HAP-1 (cell line): ENCODE measurements at regions not wholly inside any gene's neighbourhood (a gene's known extent, or its start where the extent isn't known, plus 50 kb on each side); places are given as distances from the start of the nearest gene placed in this dataset.
"Not testable (repeated sequence)": the region's sequence is repeated elsewhere in the genome, so short reads cannot be mapped to it uniquely, and the experiment has no call there.

ENCODE experiments used
- DNase-seq, 2 experiments: peaks; one replicate each; pipeline ENCODE4 v3.0.0-alpha.2; 2016 to 2020; ENCODE audit warnings: low spot score in 2 of 2
- H3K27me3 ChIP-seq: fragments of 250-450 bp; sonication (Bioruptor Pico); 2 replicates; pipeline ENCODE4 v1.5.1; 2020; ENCODE audit warnings: low read depth, mild to moderate bottlenecking, moderate library complexity
- H3K36me3 ChIP-seq: fragments of 250-450 bp; sonication (Bioruptor Pico); replicated peaks from 2 replicates; pipeline ENCODE4 v1.5.1; 2020; ENCODE audit warnings: mild to moderate bottlenecking
- H3K4me1 ChIP-seq: fragments of 250-450 bp; sonication (Bioruptor Pico); 2 replicates; pipeline ENCODE4 v1.5.1; 2020; ENCODE audit warnings: mild to moderate bottlenecking
- H3K4me3 ChIP-seq: fragments of 250-450 bp; sonication (Bioruptor Pico); 2 replicates; pipeline ENCODE4 v1.5.1; 2020; ENCODE audit warnings: mild to moderate bottlenecking, moderate library complexity
- H3K9me3 ChIP-seq: fragments of 250-450 bp; sonication (Bioruptor Pico); 2 replicates; pipeline ENCODE4 v1.5.1; 2020; ENCODE audit warnings: mild to moderate bottlenecking, moderate library complexity
- in situ Hi-C: fragments of 300-500 bp; cut with MboI; formaldehyde crosslinking; loops from 3 replicates; pipeline ENCODE4 v1.14.3; 2020; ENCODE audit warnings: low sequenced_read_pairs, inconsistent platforms, mixed read lengths

DNA sequence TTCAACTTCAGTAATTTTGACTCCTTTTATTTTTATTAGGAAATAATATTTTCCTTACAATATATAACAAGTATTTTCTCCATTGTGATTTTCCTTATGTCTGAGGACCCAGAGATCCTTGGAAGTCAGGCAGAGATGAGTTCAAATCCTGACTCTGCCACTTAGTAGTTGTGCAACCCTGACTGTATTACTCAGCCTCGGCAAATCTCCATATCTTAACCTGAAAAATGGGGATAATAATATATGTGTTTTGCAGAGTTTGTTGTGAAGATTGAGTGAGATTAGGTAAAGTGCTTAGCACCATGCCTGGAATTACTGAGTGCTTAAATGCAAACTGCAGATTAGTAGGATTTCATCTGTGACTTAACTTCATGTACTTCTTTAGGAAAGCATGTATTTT, 120.5 kb upstream of the KLF14 start:
- Histone ChIP-seq H3K27me3 (no peaks in the 10 kb centered on the region), H3K4me3 (no peak overlapping the region), H3K4me1 (no peaks in the 10 kb centered on the region), H3K36me3 (no peaks in the 10 kb centered on the region), H3K9me3 (0 out of 2 replicates have a peak, but pooled peaks cover 7% of the 10 kb centered on the region)
- no peak for DNase-seq
- in situ Hi-C loops, result no loop called here

DNA sequence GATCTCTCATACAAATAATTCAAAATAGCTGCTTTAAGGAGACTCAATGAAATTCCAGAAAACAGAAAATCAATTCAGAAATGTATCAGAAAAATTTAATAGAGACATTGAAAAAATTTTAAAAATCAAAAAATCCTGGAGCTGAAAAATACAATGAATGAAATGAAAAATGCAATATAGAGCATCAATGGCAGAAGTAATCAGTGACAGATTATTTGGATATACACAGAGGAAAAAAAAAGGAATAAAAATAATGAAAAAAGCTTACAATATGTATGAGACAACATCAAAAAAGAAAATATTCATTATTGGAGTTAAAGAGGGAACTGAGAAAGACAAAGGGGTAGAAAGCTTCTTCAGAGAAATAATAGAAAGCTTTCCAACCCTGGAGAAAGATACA, 122.9 kb upstream of the KLF14 start:
- Histone ChIP-seq H3K27me3 (no peaks in the 10 kb centered on the region), H3K4me3 (no peak overlapping the region), H3K36me3 (no peaks in the 10 kb centered on the region), H3K9me3 (peaks cover 11% of the 10 kb centered on the region), H3K4me1 (no peaks in the 10 kb centered on the region)
- DNase-seq, result no peak
- in situ Hi-C loops, result no loop called here

DNA sequence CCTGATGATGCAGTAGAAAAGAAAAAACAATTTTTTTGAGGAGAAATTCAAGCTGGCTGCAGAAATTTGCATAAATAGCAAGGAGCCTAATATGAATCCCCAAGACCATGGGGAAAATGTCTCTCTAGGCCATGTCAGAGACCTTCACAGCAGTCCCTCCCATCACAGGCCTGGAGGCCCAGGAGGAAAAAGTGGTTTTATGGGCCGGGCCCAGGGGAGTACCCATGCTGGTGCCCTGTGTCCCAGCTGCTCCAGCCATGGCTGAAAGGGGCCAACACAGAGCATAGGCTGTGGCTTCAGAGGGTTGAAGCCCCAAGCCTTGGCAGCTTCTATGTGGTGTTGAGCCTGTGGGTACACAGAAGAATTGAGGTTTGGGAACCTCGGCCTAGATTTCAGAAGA, 126.8 kb upstream of the KLF14 start:
- H3K27me3 ChIP-seq, in situ Hi-C loops, H3K4me3 ChIP-seq, DNase-seq, H3K4me1 ChIP-seq, H3K36me3 ChIP-seq: not testable (repeated sequence)
- H3K9me3 ChIP-seq, result peaks cover 11% of the 10 kb centered on the region

DNA sequence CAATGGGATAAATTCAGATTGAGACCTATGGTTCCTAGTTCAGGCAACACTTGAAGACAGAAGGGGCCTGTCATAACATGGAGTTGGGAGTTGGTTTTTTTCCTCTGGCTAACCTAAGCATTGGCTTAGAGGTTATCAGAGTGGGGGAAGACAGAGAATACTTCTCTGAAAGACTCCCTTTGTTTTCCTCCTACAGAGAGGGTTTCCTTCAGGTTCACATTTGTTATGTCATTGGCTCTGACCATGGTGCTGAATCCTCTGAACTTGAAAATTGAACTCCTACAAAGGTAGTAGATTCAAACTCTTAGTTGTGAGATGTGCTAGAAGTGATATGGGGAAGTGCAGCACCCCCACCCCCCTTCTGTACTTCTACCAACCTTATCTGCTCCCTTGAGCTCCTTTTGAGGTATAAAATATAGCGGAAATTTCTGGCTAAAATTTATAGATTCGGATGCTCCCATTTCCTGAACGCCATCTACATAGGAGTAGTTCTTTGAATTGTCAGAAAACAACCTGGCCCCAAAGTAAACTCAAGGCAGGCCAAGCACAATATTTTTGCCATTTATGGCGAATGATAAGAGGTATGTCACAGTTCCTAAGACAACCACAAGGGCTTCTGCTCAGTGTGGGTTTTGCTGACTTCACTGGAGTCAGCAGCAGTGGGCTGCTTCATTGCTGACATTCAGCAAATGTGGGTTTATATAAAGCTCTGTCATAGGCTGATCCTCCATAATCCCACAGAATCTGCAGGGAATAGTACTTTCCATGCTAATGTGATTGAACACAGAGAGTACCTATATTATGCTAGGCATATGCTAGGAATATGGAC, 131.6 kb upstream of the KLF14 start:
- H3K4me1 ChIP-seq, result no peaks in the 10 kb centered on the region
- no peaks in the 10 kb centered on the region for H3K27me3 ChIP-seq
- in situ Hi-C loops, result no loop called here
- H3K4me3 ChIP-seq, result no peak overlapping the region
- H3K9me3 ChIP-seq, result peaks cover 4% of the 10 kb centered on the region
- peak; percentile 14 to 38 for DNase-seq
- H3K36me3 ChIP-seq, result no peaks in the 10 kb centered on the region; the same call in 1 of the 2 replicates

DNA sequence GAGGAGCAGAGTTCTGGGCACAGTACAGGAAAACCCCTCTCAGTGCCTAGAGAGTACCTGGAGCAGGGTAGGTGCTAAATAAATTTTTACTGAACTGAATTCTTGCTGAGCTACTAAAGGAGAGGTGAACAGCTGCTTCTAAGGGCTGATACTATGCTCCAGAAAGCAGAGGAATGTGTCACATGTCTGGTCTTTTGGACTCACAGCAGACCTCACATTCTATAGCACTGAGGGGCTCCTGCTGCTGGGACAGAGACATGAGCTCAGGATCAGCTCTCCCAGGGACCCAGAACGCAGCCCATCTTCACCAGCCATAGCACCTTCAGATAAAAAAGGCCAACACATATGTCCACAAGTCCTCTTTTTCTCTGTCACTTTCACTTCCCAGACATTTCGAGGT, 133.0 kb upstream of the KLF14 start:
- no peaks in the 10 kb centered on the region; the same call in 1 of the 2 replicates for H3K36me3 ChIP-seq
- DNase-seq, result no peak
- H3K4me1 ChIP-seq, result no peaks in the 10 kb centered on the region
- H3K4me3 ChIP-seq, result no peak overlapping the region
- in situ Hi-C loops, result no loop called here
- no peaks in the 10 kb centered on the region for H3K9me3 ChIP-seq
- H3K27me3 ChIP-seq, result no peaks in the 10 kb centered on the region

DNA sequence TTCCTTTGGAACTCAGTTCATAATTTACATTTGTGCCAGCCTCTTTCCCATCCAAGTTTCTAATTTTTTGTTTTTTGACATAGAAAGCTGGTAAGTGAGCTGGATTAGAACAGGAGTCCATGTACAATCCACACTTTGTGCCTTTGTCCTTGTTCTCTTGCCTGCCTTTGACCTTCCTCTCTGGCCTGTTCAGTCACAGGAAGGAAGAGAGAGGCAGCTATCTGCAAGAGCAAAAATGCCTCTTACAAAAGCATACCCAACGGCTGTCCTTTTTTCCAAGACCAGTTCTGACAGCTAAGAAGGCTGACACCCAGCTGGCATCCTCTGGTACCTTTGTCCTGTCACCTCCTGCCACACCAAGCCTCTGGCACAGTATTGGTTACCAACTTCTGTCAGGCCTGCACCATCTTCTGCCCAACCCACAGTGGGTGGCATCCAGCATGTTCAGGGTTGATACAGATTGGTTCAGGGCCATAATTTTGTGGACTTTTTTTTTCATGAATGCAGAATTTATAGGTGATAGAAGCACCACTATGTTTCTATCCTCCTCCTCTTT, 133.7 kb upstream of the KLF14 start:
- in situ Hi-C loops, result no loop called here
- DNase-seq, result no peak
- no peaks in the 10 kb centered on the region; the same call in 1 of the 2 replicates for H3K36me3 ChIP-seq
- H3K27me3 ChIP-seq, result no peaks in the 10 kb centered on the region
- H3K9me3 ChIP-seq, result no peaks in the 10 kb centered on the region
- no peak overlapping the region for H3K4me3 ChIP-seq
- H3K4me1 ChIP-seq, result no peaks in the 10 kb centered on the region

DNA sequence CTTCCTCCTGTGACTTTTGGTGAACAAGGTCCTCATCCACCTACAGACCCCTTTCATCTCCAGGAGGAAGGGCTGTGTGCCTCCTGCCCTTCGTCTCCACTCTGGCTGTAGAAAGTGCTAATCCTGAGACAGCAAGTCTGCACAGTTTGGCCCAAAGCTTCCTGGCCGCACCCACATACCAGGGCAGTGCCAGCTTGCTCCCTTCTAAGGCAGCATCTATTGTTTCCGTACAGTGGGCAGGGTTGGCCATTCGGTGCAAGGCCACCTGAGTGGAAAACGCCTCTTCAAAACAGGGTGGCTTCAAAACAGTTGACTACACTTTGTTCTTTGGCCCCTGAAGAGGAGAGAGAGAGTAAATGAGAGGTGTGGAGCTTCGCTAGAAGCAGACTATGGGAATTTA, 134.1 kb upstream of the KLF14 start:
- Histone ChIP-seq H3K9me3 (no peaks in the 10 kb centered on the region), H3K4me1 (no peaks in the 10 kb centered on the region), H3K27me3 (no peaks in the 10 kb centered on the region), H3K36me3 (no peaks in the 10 kb centered on the region; the same call in 1 of the 2 replicates), H3K4me3 (no peak overlapping the region)
- in situ Hi-C loops, result no loop called here
- no peak for DNase-seq

DNA sequence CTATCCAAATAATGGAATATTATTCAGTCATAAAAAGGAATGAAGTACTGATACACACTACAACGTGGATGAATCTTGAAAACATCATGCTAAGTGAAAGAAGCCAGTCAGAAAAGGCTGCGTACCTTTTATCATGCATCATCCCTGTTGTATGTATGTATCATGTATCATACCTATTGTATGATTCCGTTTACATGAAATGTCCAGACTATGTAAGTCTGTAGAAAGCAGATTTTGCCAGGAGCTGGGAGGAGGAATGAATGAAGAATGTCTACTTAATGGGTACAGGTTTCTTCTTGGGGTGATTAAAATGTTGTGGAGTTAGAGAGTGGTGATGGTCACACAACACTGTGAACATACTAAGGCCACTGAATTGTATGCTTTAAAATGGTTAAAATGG, 135.9 kb upstream of the KLF14 start:
- Histone ChIP-seq H3K36me3 (no peaks in the 10 kb centered on the region; the same call in 1 of the 2 replicates), H3K4me3 (no peak overlapping the region), H3K9me3 (no peaks in the 10 kb centered on the region), H3K27me3 (no peaks in the 10 kb centered on the region), H3K4me1 (no peaks in the 10 kb centered on the region)
- in situ Hi-C loops, result no loop called here
- DNase-seq, result no peak

DNA sequence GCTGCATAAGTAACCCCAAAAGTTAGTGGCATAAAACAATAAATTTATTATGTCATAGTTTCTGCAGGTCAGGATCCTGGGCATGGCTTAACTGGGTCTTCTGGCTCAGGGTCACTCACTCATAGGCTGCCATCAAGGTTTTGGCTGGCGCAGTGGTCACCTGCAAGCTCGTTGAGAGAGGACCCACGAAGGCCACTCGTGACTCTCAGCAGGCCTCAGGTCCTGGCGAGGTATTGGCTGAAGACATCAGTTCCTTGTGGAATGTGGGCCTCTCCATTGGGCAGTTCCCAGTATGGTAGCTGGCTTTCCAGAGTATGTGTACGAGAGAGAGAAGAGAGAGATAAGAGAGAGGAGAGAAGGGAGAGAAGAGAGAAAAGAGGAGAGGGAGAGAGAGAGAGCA, 138.3 kb upstream of the KLF14 start:
- no peak for DNase-seq
- no peaks in the 10 kb centered on the region for H3K9me3 ChIP-seq
- no peaks in the 10 kb centered on the region; the same call in 1 of the 2 replicates for H3K36me3 ChIP-seq
- in situ Hi-C loops, result no loop called here
- no peaks in the 10 kb centered on the region for H3K4me1 ChIP-seq
- H3K4me3 ChIP-seq, result no peak overlapping the region
- no peaks in the 10 kb centered on the region for H3K27me3 ChIP-seq

DNA sequence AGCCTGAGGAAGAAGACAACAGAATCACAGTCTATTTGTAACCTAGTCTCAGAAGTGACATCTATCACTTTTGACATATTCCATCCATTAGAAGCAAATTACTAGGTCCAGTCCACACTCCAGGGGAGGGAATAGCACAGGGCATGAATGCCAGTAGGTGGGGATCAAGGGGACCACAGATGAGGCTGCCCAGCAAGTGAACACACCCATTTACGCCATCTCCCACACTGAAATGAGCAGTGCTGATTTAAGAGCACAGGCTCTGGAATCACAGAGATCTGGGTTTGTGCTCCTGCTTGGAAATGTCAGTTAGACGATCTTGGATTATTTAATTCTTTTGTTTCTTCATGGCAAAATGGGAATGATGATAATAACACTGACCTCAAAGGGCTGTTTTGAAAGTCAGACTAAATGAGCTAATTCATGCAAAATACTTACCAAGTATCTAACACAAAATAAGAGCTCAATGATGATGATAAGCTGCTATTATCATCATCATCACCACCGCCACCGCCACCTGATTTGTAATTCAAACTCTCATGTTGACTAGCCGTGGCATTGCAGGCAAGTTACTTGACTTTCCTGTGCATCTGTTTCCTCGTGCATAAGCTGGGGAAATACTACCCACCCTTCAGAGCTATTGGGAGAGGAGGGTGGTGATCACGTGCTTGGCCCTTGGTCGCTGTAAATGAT, 138.9 kb upstream of the KLF14 start:
- in situ Hi-C loops, result no loop called here
- H3K4me3 ChIP-seq, result no peak overlapping the region
- no peak for DNase-seq
- no peaks in the 10 kb centered on the region for H3K9me3 ChIP-seq
- H3K4me1 ChIP-seq, result no peaks in the 10 kb centered on the region
- H3K36me3 ChIP-seq, result no peaks in the 10 kb centered on the region; the same call in 1 of the 2 replicates
- no peaks in the 10 kb centered on the region for H3K27me3 ChIP-seq

DNA sequence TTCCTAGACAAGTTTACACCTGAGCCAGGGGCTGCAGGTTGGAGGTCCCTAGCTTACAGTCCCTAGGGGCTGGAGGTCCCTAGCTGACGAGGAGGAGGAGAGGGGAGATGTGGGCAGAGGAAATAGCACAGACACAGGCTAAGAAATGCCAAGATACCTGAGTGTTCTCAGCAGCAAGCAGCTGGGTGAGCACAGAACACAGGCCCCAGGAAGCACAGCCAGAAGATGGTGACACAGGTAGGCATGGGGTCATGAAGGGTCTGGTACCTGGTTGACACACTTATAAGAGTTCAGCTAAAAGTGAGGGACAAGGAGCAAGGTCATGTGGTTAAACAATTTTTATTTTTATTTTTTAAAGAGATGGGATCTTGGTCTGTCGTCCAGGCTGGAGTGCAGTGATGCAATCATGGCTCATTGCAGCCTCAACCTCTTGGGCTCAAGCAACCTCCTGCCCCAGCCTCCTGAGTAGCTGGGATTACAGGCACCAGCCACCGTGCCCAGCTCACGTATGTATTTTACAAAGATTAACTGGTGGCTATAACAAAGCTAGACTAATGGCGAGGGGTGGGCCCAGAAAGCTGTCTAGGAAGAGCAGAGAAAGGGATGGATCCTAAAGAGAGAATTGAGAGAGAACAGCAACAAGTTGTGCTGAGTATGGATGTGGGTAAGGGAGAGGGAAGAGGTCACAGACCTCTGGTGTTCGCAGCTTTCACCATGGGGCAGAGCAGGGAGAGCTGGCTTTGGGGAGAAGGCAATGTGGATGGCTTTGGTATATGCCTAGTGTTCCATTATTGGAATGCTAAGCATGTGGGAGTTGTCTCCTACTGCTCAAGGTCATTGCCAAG, 140.3 kb upstream of the KLF14 start:
- no peaks in the 10 kb centered on the region for H3K9me3 ChIP-seq
- in situ Hi-C loops, result no loop called here
- no peak overlapping the region for H3K4me3 ChIP-seq
- no peaks in the 10 kb centered on the region; the same call in 1 of the 2 replicates for H3K4me1 ChIP-seq
- no peaks in the 10 kb centered on the region for H3K27me3 ChIP-seq
- DNase-seq, result no peak
- peaks cover 5% of the 10 kb centered on the region; the same call in 1 of the 2 replicates for H3K36me3 ChIP-seq

DNA sequence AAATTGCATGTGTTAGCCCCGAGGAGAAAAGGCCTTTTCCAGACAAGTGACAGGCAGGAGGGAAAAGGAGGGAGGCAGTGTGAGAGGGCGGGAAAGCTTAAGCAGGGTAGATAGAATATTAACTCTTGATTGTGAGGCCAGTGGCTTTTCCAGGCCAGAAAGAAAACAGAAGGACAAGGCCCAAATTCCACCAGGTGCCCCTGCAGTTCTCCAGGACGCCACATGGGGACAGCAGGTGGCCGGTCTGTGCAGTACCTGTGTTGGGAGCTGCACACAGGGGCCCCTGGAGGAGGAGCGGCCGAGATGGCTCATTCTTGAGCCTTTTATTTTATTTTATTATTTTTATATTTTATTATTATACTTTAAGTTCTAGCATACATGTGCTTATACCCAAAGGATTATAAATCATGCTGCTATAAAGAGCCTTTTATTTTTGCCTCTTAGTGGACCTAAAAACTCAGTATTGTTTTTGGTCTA, 141.3 kb upstream of the KLF14 start:
- in situ Hi-C loops, result no loop called here
- Histone ChIP-seq H3K4me3 (no peak overlapping the region), H3K9me3 (no peaks in the 10 kb centered on the region), H3K36me3 (peaks cover 5% of the 10 kb centered on the region; the same call in 1 of the 2 replicates), H3K4me1 (no peaks in the 10 kb centered on the region; the same call in 1 of the 2 replicates), H3K27me3 (no peaks in the 10 kb centered on the region)
- DNase-seq, result peak; percentile 41 to 76

DNA sequence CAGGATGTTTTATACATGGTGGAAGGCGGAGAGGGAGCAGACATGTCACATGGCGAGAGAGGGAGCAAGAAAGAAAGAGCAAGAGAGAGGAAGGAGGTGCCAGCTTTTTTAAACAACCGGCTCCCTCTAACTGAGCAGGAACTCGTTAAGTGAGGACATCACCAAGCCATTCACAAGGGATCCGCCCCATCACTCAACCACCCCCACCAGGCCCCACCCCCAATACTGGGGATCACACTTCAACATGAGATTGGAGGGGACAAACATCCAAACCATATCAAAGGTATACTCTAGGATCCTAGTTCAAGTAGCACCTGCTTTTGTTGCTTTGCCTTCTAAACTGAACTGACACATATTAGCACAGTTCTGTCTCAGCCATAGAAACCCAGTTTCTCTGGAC, 141.9 kb upstream of the KLF14 start:
- in situ Hi-C loops, result no loop called here
- DNase-seq, result no peak
- Histone ChIP-seq H3K9me3 (no peaks in the 10 kb centered on the region), H3K4me3 (no peak overlapping the region), H3K27me3 (no peaks in the 10 kb centered on the region), H3K4me1 (no peaks in the 10 kb centered on the region; the same call in 1 of the 2 replicates), H3K36me3 (peaks cover 5% of the 10 kb centered on the region)
